Fibroblast of skin of back (primary cell): ENCODE measurements at regions not wholly inside any gene's neighbourhood (a gene's known extent, or its start where the extent isn't known, plus 50 kb on each side); places are given as distances from the start of the nearest gene placed in this dataset.
"Not testable (repeated sequence)": the region's sequence is repeated elsewhere in the genome, so short reads cannot be mapped to it uniquely, and the experiment has no call there.

Experiments
- DNase-seq: peaks from one replicate; pipeline ENCODE4 v3.0.0-alpha.2; 2013

GRCh38 chr3:65303431-65303830 lies 615.6 kb upstream of the ADAMTS9 start:
- DNase-seq: no peak

- no peak for DNase-seq
These were observed 603.8 kb upstream of the ADAMTS9 start for GRCh38 chr3:65291448-65292125.

DNA sequence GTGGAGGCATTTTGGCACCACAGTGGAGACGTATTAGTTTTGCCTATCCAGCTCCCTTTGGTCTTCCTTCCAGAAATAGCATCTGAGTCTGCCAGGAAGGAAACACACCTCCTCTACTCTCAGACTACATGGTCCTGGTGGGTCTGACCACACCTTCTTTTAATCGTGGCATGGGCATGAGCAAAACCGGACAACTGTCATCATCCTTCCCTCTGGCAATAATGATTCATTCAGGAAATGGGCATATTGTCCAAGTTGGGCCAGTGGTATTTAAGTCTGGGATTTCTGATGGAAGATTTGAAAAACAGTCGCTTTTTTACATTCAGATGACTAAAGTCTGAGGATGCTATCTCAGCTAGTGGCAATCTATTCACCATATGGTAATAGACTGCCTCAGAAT lies 601.0 kb upstream of the ADAMTS9 start:
- no peak for DNase-seq

DNA sequence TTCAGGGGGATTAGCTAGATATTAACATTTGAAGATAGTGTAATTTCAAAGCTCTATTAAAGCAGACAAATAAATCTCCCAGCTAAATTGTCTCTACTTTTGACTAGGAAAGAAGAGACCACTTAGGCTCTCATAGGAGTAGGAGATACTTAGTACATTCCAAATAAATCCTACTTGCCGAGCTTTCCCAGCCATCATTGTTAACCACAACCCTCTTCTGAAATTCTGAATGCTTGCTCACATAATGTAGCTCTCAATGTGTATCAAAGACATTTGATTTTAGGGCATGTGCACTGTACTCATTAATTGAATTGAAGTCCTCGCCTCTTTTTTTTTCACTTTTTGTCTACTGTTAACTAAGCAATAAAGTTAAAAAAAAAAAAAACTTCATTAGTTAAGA lies 598.2 kb upstream of the ADAMTS9 start:
- no peak for DNase-seq

- DNase-seq: no peak
These were observed 597.2 kb upstream of the ADAMTS9 start for GRCh38 chr3:65284961-65285360.

- no peak for DNase-seq
These were observed 596.7 kb upstream of the ADAMTS9 start for GRCh38 chr3:65284546-65284945.

- no peak for DNase-seq
These were observed 591.5 kb upstream of the ADAMTS9 start for GRCh38 chr3:65279225-65279782.

DNA sequence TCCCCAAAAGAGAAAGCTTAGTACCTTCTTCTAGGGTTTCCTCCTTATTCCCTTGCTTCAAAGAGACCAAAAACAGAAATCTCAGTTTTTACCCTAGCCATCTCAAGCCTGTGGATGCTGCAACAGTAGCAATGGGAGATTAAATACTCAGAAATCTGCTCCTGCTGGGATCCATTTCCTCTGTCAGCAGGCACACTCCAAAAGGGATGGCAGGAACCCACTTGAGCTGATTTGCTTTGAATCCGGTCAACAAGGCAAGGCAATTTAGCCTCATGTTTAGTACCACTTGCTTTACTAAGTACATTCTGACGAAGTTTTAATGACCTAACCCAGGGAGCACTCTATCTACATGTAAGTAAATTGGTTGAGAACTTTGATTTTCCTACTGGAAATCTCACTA lies 590.0 kb upstream of the ADAMTS9 start:
- no peak for DNase-seq

- DNase-seq: no peak
These were observed 588.8 kb upstream of the ADAMTS9 start for GRCh38 chr3:65276551-65276950.

DNA sequence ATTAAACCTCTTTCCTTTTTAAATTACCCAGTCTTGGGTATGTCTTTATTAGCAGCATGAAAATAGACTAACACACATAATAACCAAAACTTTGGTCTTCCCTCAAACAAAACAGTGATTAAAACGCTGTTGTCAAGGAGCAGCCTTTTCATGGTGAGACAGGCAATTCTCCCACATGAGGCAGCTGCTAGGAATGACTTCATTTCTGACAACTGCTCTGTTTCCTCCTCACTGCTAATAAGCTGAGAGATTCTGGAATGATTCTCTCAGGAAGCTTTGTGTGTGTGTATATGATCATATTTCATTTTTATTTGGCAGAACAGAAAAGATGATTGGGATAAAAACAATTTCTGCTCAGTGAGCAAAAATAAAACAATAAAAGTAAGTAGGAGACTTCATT lies 580.6 kb upstream of the ADAMTS9 start:
- DNase-seq: peak; percentile 14

DNA sequence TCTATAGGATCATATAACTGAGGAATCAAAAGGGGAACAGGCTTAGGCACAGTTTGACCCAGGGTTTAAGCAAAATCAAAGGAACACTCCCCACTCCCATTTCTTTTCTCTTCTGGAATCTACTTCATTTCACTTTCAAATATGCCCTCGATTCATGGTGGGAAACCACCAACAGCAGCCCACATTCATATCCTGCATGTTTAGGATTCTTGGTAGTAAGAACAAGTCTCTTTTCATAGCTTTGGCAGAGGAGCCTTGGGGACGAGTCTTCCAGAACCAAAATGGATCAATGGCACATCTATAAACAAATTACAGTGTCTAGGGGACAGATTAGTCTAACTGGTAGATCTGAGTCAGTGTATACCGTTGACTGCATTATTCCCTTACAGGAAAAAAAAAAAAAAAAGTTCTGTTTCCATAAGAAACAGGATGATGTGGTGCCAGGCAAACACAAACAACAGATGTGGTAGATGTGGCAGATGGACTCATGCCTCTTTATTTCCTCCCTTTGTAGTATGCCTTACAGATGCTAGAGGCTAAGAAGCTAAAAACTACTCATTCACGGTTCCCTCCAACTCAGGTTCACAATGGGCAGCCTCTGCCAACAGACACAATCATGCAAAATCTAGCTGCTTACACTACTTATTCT lies 578.3 kb upstream of the ADAMTS9 start:
- peak; percentile 9 for DNase-seq

- no peak for DNase-seq
These were observed 577.7 kb upstream of the ADAMTS9 start for GRCh38 chr3:65265511-65265910.

GRCh38 chr3:65262548-65262947 lies 574.7 kb upstream of the ADAMTS9 start:
- no peak for DNase-seq

GRCh38 chr3:65259946-65260345 lies 572.1 kb upstream of the ADAMTS9 start:
- no peak for DNase-seq

DNA sequence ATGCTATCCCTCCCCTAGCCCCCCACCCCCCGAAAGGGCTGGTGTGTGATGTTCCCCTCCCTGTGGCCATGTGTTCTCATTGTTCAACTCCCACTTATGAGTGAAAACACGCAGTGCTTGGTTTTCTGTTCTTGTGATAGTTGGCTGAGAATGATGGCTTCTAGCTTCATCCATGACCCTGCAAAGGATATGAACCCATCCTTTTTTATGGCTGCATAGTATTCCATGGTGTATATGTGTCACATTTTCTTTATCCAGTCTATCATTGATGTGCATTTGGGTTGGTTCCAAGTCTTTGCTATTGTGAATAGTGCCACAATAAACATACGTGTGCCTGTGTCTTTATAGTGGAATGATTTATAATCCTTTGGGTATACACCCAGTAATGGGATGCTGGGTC lies 565.1 kb upstream of the ADAMTS9 start:
- DNase-seq: not testable (repeated sequence)

- no peak for DNase-seq
These were observed 564.5 kb upstream of the ADAMTS9 start for GRCh38 chr3:65252266-65252665.

DNA sequence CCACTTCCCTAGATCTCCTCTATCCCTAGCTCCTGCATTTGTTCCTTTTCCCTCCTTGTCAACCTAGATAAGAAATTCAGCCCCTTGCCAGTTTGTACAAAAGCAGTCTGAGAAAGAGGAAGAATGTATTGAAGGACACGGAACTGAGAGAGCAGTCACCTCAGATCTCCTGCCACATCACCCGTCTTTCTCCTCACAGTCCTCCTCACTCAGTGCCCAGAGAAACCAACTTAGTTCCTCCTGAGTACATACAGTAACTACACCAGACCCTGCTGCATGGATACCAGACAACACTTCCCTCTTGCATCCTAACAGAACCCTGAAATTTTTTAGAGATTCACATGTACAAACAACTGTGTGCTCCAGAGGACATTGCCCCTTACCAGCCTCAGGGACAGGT lies 563.6 kb upstream of the ADAMTS9 start:
- no peak for DNase-seq

- DNase-seq: no peak
These were observed 558.8 kb upstream of the ADAMTS9 start for GRCh38 chr3:65246561-65246960.

- no peak for DNase-seq
These were observed 557.6 kb upstream of the ADAMTS9 start for GRCh38 chr3:65245133-65246063.

- no peak for DNase-seq
These were observed 552.6 kb upstream of the ADAMTS9 start for GRCh38 chr3:65240366-65240765.

DNA sequence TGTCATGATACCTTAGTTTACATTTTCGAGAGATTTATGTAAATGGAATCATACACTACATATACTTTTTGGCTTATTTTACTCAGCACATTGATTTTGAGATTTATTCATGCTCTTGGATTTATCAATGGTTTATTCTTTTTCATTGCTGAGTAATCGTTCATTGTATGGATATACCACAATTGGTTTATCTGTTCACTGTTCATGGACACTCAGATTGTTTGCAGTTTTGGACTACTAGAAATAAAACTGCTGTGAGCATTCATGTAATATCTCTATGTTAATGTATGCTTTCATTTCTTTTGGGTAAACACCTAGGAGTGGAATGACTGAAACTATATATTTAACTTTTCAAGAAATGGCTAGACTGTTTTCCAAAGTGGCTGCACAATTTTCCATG lies 550.9 kb upstream of the ADAMTS9 start:
- DNase-seq: no peak

DNA sequence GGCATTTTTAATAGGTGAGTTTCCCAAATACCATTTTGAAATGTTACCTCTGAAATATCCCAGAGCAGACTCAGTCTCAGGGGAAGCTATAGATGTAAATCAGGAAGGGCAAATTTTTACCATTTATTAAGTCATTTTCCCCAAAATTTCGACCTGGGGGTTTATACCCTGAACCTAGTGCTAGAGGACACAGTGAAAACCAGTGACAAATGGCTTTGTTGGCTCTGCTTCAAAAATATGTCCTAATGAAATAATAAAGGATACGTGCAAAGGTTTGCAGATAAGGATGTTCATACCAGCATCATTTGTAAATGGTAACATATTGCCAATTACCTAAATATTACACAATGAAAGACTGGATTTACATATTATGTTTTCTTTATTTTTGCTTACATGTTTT lies 546.7 kb upstream of the ADAMTS9 start:
- DNase-seq: no peak

DNA sequence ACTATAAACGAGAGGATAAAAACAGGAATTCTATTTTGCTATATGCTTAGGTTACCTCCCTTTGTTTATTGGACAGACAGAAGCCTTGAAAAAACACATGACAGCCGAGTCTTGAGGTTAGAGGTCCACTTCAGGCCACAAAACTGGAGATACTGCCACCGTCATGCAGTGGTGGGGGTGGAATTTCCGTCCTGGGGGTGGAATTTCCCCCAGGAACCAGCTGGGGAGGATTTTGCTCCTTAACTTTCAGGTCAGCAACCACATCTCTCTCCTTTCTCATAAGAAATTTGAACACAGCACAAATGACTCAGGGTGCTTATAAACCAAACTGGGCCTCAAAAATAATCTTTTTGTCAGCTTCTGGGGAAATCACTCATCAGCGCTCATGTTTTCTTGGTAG lies 545.8 kb upstream of the ADAMTS9 start:
- no peak for DNase-seq
